GM12878 (cell line): ENCODE measurements at regions not wholly inside any gene's neighbourhood (a gene's known extent, or its start where the extent isn't known, plus 50 kb on each side); places are given as distances from the start of the nearest gene placed in this dataset.

Source experiments
- ATAC-seq: fragments of 200-7000 bp; cut with Tn5 transposase; 3 replicates; pipeline ENCODE4 v1.9.1; 2020; ENCODE audit warnings: mild to moderate bottlenecking, moderate library complexity
- BruUV-seq: library from RNA; stranded (reverse); fragments of 400-500 nt; replicated peaks from 2 replicates; lab custom pipeline; 2021; lab: Mats Ljungman, UMichigan
- CTCF ChIA-PET: fragments of 300-600 bp; sonication (Branson Sonifier 250); formaldehyde crosslinking; extraction: SDS; loops from one replicate; lab custom pipeline; 2021; ENCODE audit warnings: inconsistent platforms; lab: Yijun Ruan, JAX
- POLR2A ChIA-PET: fragments of 350-600 bp; formaldehyde crosslinking; extraction: SDS; loops from one replicate; lab custom pipeline; 2021; ENCODE audit warnings: inconsistent platforms; lab: Charles Lee
- RAD21 ChIA-PET: fragments of 300-600 bp; sonication (Branson Sonifier 250); formaldehyde crosslinking; loops from one replicate; lab custom pipeline; 2023; ENCODE audit warnings: antibody characterized with exemption; ENCODE audit not compliant: unreplicated experiment; lab: Charles Lee
- SMC1A ChIA-PET: fragments of 300-600 bp; sonication (Branson Sonifier 250); formaldehyde crosslinking; loops from one replicate; lab custom pipeline; 2023; ENCODE audit not compliant: unreplicated experiment, uncharacterized antibody; lab: Charles Lee
- DNase-seq: peaks from one replicate; pipeline ENCODE4 v3.0.0-alpha.2; 2011; ENCODE audit warnings: low read depth, low spot score
- FAIRE-seq: peaks from 3 replicates; lab custom pipeline; 2011; peaks lifted over from hg19 to GRCh38; lab: Jason Lieb, UNC
- H2AFZ ChIP-seq: 2 replicates; pipeline ENCODE4 v1.6.0; 2011; ENCODE audit warnings: low read depth, low read length, control low read depth; ENCODE audit not compliant: control insufficient read depth
- H3K27ac ChIP-seq: 2 replicates; pipeline ENCODE4 v1.5.1; 2011; ENCODE audit warnings: control low read depth; ENCODE audit not compliant: control insufficient read depth, insufficient read depth
- H3K27me3 ChIP-seq, 2 experiments: replicated peaks in 1 of 2; 2 replicates each; pipeline versions ENCODE4 v1.6.0 to v1.6.1; 2011; ENCODE audit warnings: low read length in 1 of 2; ENCODE audit not compliant: control insufficient read depth in 2 of 2, insufficient read depth in 2 of 2
- H3K36me3 ChIP-seq, 2 experiments: 2 replicates each; pipeline ENCODE4 v1.5.1; 2011; ENCODE audit warnings: low read length in 1 of 2; ENCODE audit not compliant: control insufficient read depth in 2 of 2, insufficient read depth in 2 of 2
- H3K4me1 ChIP-seq: 2 replicates; pipeline ENCODE4 v1.6.1; 2011; ENCODE audit warnings: mild to moderate bottlenecking, low read length, moderate library complexity, mixed read lengths; ENCODE audit not compliant: control insufficient read depth, insufficient read depth
- H3K4me2 ChIP-seq: 2 replicates; pipeline ENCODE4 v1.6.0; 2011; ENCODE audit warnings: control low read depth; ENCODE audit not compliant: control insufficient read depth, insufficient read depth
- H3K4me3 ChIP-seq: fragments of 200-600 bp; sonication (generic); 2 replicates; pipeline ENCODE4 v1.5.1; 2016
- H3K79me2 ChIP-seq: 2 replicates; pipeline ENCODE4 v1.6.0; 2011; ENCODE audit warnings: low read length; ENCODE audit not compliant: control insufficient read depth, insufficient read depth
- H3K9ac ChIP-seq: 2 replicates; pipeline ENCODE4 v1.8.0; 2011; ENCODE audit warnings: low read length, control low read depth, mixed read lengths; ENCODE audit not compliant: control insufficient read depth, insufficient read depth
- H3K9me3 ChIP-seq: replicated peaks from 3 replicates; pipeline ENCODE4 v1.5.1; 2011; ENCODE audit warnings: mild to moderate bottlenecking, low read length; ENCODE audit not compliant: control insufficient read depth, insufficient read depth
- H4K20me1 ChIP-seq: 2 replicates; pipeline ENCODE4 v1.6.0; 2011; ENCODE audit not compliant: control insufficient read depth, insufficient read depth
- ATF7 ChIP-seq: fragments of 450-650 bp; IDR thresholded peaks from 2 replicates; pipeline ENCODE4 v1.6.1; 2016; ENCODE audit warnings: low read depth, mild to moderate bottlenecking
- CHD4 ChIP-seq: fragments of 200-600 bp; sonication (generic); IDR thresholded peaks from 2 replicates; pipeline ENCODE4 v1.6.1; 2016; ENCODE audit warnings: mild to moderate bottlenecking
- IRF5 ChIP-seq: fragments of 450-650 bp; IDR thresholded peaks from 2 replicates; pipeline ENCODE4 v1.6.1; 2017; ENCODE audit warnings: borderline replicate concordance
- JUNB ChIP-seq: IDR thresholded peaks from 2 replicates; pipeline ENCODE4 v1.6.1; 2016; ENCODE audit warnings: antibody characterized with exemption, mild to moderate bottlenecking
- KLF5 ChIP-seq: fragments of 450-650 bp; IDR thresholded peaks from 2 replicates; pipeline ENCODE4 v1.6.1; 2014; ENCODE audit warnings: mild to moderate bottlenecking; ENCODE audit not compliant: partially characterized antibody
- NR2F1 ChIP-seq: fragments of 450-650 bp; conservative IDR thresholded peaks from 2 replicates; pipeline ENCODE4 v1.6.1; 2017; ENCODE audit warnings: mild to moderate bottlenecking
- RAD21 ChIP-seq: IDR thresholded peaks from 2 replicates; pipeline ENCODE4 v1.6.1; 2011; ENCODE audit warnings: mild to moderate bottlenecking, low read depth, low read length, moderate library complexity; ENCODE audit not compliant: insufficient read depth
- USF2 ChIP-seq: IDR thresholded peaks from 2 replicates; pipeline ENCODE4 v1.6.1; 2011; ENCODE audit warnings: low read depth, low read length, improper control_type of control experiment, borderline replicate concordance
- ZBTB33 ChIP-seq: fragments of 450-650 bp; IDR thresholded peaks from 2 replicates; pipeline ENCODE4 v1.6.1; 2017; ENCODE audit warnings: mild to moderate bottlenecking
- ZBTB40 ChIP-seq: fragments of 450-650 bp; IDR thresholded peaks from 2 replicates; pipeline ENCODE4 v1.6.1; 2016; ENCODE audit warnings: mild to moderate bottlenecking, moderate library complexity, borderline replicate concordance
- WGBS: methylation state at CpG from one replicate; pipeline ENCODE4 v1.1.6; 2016; ENCODE audit warnings: low lambda C conversion rate; ENCODE audit not compliant: insufficient replicate concordance, insufficient coverage; ENCODE audit errors: missing lambda C conversion rate; 5-methylcytosine and 5-hydroxymethylcytosine counted together
- in situ Hi-C: fragments of 300-500 bp; cut with MboI; formaldehyde crosslinking; loops from 9 replicates; pipeline ENCODE4 v1.14.3; 2018; ENCODE audit warnings: mixed read lengths
- intact Hi-C: fragments of 100-400 bp; cut with micrococcal nuclease; formaldehyde crosslinking; loops from one replicate; pipeline ENCODE4 v1.14.2; 2022; ENCODE audit not compliant: unreplicated experiment
- TF ChIP-seq, protein P1 (sequence below): fragments of 450-650 bp; IDR thresholded peaks from 2 replicates; pipeline ENCODE4 v1.6.1; 2016; ENCODE audit warnings: mild to moderate bottlenecking

DNA sequence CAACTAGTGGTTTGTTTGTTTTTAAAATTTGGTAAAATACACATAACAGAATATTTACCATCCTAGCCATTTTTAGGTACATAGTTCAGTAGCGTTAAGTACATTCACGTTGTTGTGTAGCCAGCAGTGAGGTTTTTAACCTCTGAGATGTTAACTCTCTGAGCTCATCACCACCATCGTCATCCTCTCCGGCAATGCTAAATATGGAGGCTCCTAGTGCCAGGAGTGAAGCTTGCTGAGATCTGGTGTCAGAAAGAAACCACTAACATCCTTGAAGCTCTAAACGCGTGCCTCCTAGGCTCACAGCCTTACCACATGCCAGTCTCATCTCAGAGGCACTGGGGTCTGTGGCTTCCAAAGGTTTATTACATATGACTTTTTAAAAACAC, 330.2 kb upstream of the B3GAT1 start:
- Histone ChIP-seq H3K9me3 (no peaks in the 10 kb centered on the region), H3K9ac (no peak overlapping the region)

More for the DNA sequence above, 330.2 kb upstream of the B3GAT1 start:
- H3K4me3 ChIP-seq: no peak overlapping the region
- FAIRE-seq (no peak), ATAC-seq (no peak), DNase-seq (no peak)
- H3K27me3 ChIP-seq: no peaks in the 10 kb centered on the region; a peak in 1 of 4 replicates
- 52% methylated on average over 6 of the region's 6 CpGs for WGBS
- POLR2A ChIA-PET: no interaction called here
- H3K27ac ChIP-seq: no peak overlapping the region
- TF ChIP-seq NR2F1 (no peak), USF2 (no peak), KLF5 (no peak), ZBTB40 (no peak), CHD4 (no peak), ZBTB33 (no peak), JUNB (no peak), RAD21 (no peak), IRF5 (no peak), ATF7 (no peak)
- TF ChIP-seq, protein P1, sequence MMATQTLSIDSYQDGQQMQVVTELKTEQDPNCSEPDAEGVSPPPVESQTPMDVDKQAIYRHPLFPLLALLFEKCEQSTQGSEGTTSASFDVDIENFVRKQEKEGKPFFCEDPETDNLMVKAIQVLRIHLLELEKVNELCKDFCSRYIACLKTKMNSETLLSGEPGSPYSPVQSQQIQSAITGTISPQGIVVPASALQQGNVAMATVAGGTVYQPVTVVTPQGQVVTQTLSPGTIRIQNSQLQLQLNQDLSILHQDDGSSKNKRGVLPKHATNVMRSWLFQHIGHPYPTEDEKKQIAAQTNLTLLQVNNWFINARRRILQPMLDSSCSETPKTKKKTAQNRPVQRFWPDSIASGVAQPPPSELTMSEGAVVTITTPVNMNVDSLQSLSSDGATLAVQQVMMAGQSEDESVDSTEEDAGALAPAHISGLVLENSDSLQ: no peak
- no peak overlapping the region for H2AFZ ChIP-seq
- no peaks in the 10 kb centered on the region for H3K79me2 ChIP-seq
- RAD21 ChIA-PET: no interaction called here
- H3K36me3 ChIP-seq: no peaks in the 10 kb centered on the region
- in situ Hi-C loops (no loop called here), intact Hi-C loops (no loop called here)
- SMC1A ChIA-PET: no interaction called here
- CTCF ChIA-PET: interaction anchor here (0.5 kb wide), 1 partner anchor 127 kb away, joined by 3 read pairs; no protein-coding TSS in a partner anchor
- no peaks in the 10 kb centered on the region for H4K20me1 ChIP-seq
- no peak overlapping the region for H3K4me2 ChIP-seq
- BruUV-seq: no TSS peak
- no peaks in the 10 kb centered on the region for H3K4me1 ChIP-seq
